ENCODE measurements at regions not wholly inside any gene's neighbourhood (a gene's known extent, or its start where the extent isn't known, plus 50 kb on each side); places are given as distances from the start of the nearest gene placed in this dataset.
"Not testable (repeated sequence)": the region's sequence is repeated elsewhere in the genome, so short reads cannot be mapped to it uniquely, and the experiment has no call there.

DNA sequence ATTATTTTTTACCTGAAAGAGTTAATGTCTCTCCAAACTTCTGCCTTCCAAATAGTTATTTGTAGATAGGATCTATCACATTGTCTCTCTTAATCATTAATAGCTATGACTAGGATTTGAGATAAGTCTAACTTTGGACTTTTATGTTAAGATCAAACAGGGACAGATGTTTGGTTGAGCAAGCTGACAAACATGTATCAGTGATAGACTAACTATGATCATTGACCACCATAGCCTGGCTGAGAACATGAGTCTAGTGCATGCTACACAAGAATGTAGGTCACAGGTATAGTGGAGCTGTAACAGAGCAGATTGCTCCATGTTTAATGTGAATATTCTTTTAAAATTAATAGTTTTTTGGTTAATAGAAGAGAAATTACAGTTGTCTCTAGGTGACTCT, 52.0 kb downstream of the SYT15B start:
- H3K4me1 ChIP-seq (ENCODE audit: low read depth, poor library complexity, severe bottlenecking); H3K4me2 ChIP-seq; H3K36me3 ChIP-seq (ENCODE audit: insufficient read depth); H3K9ac ChIP-seq; H3K4me3 ChIP-seq (IDR thresholded peaks at IDR 0.05; ENCODE audit: insufficient read depth, low read depth, low read length); H3K27me3 ChIP-seq (ENCODE audit: insufficient read depth, low read depth); H2AFZ ChIP-seq (ENCODE audit: low read depth); H3K27ac ChIP-seq; H4K20me1 ChIP-seq (ENCODE audit: insufficient read depth); H3K79me2 ChIP-seq (ENCODE audit: insufficient read depth, low read depth): not testable (repeated sequence)

- not testable (repeated sequence) for H3K27me3 ChIP-seq (ENCODE audit: insufficient read depth, low read depth); H3K4me2 ChIP-seq; H3K79me2 ChIP-seq (ENCODE audit: insufficient read depth, low read depth); H3K4me3 ChIP-seq (IDR thresholded peaks at IDR 0.05; ENCODE audit: insufficient read depth, low read depth, low read length); H3K4me1 ChIP-seq (ENCODE audit: low read depth, poor library complexity, severe bottlenecking); H4K20me1 ChIP-seq (ENCODE audit: insufficient read depth); H3K9ac ChIP-seq; H3K36me3 ChIP-seq (ENCODE audit: insufficient read depth); H3K27ac ChIP-seq; H2AFZ ChIP-seq (ENCODE audit: low read depth)
These were observed 52.9 kb downstream of the SYT15B start for GRCh38 chr10:47710443-47710842.

DNA sequence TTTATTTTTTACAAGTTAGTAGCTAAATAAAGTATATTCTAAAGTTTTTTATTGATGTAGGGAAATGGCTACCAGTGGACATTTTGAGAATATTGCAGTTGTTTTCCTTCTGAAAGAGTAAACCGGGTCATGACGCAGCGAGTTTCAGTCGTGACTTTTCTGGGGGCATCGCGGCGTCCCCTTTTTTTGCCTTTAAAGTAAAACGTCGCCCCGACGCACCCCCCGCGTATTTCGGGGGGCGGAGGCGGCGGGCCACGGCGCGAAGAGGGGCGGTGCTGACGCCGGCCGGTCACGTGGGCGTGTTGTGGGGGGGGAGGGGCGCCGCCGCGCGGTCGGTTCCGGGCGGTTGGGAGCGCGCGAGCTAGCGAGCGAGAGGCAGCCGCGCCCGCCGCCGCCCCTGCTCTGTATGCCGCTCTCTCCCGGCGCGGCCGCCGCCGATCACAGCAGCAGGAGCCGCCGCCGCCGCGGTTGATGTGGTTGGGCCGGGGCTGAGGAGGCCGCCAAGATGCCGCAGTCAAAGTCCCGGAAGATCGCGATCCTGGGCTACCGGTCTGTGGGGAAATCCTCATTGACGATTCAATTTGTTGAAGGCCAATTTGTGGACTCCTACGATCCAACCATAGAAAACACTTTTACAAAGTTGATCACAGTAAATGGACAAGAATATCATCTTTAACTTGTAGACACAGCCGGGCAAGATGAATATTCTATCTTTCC, 57.5 kb downstream of the SYT15B start:
- peak overlapping the region; percentile 73 for H2AFZ ChIP-seq (ENCODE audit: low read depth)
- not testable (repeated sequence) for H3K4me1 ChIP-seq (ENCODE audit: low read depth, poor library complexity, severe bottlenecking); H3K36me3 ChIP-seq (ENCODE audit: insufficient read depth); H3K79me2 ChIP-seq (ENCODE audit: insufficient read depth, low read depth); H3K27ac ChIP-seq; H3K27me3 ChIP-seq (ENCODE audit: insufficient read depth, low read depth); H4K20me1 ChIP-seq (ENCODE audit: insufficient read depth); H3K4me3 ChIP-seq (IDR thresholded peaks at IDR 0.05; ENCODE audit: insufficient read depth, low read depth, low read length)
- H3K9ac ChIP-seq = peak overlapping the region; percentile 27; the same call in 1 of the 2 replicates
- H3K4me2 ChIP-seq = 0 out of 2 replicates have a peak overlapping the region, but pooled peaks have one; percentile 30

GRCh38 chr10:47701285-47701684, 62.1 kb downstream of the SYT15B start:
- not testable (repeated sequence) for H3K27ac ChIP-seq

GRCh38 chr10:47699854-47700253, 63.5 kb downstream of the SYT15B start:
- not testable (repeated sequence) for H3K9ac ChIP-seq; H3K4me2 ChIP-seq; H2AFZ ChIP-seq (ENCODE audit: low read depth); H3K4me1 ChIP-seq (ENCODE audit: low read depth, poor library complexity, severe bottlenecking); H4K20me1 ChIP-seq (ENCODE audit: insufficient read depth); H3K36me3 ChIP-seq (ENCODE audit: insufficient read depth); H3K27me3 ChIP-seq (ENCODE audit: insufficient read depth, low read depth); H3K27ac ChIP-seq; H3K79me2 ChIP-seq (ENCODE audit: insufficient read depth, low read depth); H3K4me3 ChIP-seq (IDR thresholded peaks at IDR 0.05; ENCODE audit: insufficient read depth, low read depth, low read length)

More at GRCh38 chr10:47701285-47701684, 62.1 kb downstream of the SYT15B start:
- H3K4me2 ChIP-seq; H3K36me3 ChIP-seq (ENCODE audit: insufficient read depth); H3K4me1 ChIP-seq (ENCODE audit: low read depth, poor library complexity, severe bottlenecking); H3K9ac ChIP-seq; H3K79me2 ChIP-seq (ENCODE audit: insufficient read depth, low read depth); H3K27me3 ChIP-seq (ENCODE audit: insufficient read depth, low read depth); H3K4me3 ChIP-seq (IDR thresholded peaks at IDR 0.05; ENCODE audit: insufficient read depth, low read depth, low read length); H2AFZ ChIP-seq (ENCODE audit: low read depth); H4K20me1 ChIP-seq (ENCODE audit: insufficient read depth): not testable (repeated sequence)

DNA sequence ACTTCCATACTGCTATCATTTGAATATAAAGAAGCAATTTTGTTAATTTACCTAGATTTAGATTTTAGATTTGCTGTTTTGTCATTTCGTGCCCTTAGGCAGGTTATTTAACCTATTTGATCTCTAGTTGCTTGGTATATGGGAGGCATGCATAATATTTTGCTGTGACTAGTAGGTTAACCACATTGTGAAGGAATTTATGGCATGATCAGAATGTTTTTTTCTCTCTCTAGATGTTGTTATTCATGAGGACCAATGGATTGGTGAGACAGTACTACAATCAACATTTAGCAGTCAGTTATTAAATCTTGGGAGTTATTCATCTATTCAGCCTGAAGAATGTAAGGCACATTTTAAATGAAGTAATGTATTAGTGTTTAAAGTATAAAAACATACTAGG, 67.2 kb downstream of the SYT15B start:
- not testable (repeated sequence) for H3K4me2 ChIP-seq; H3K36me3 ChIP-seq (ENCODE audit: insufficient read depth); H3K4me1 ChIP-seq (ENCODE audit: low read depth, poor library complexity, severe bottlenecking); H3K4me3 ChIP-seq (IDR thresholded peaks at IDR 0.05; ENCODE audit: insufficient read depth, low read depth, low read length); H3K27ac ChIP-seq; H3K9ac ChIP-seq; H3K27me3 ChIP-seq (ENCODE audit: insufficient read depth, low read depth); H3K79me2 ChIP-seq (ENCODE audit: insufficient read depth, low read depth); H4K20me1 ChIP-seq (ENCODE audit: insufficient read depth); H2AFZ ChIP-seq (ENCODE audit: low read depth)

DNA sequence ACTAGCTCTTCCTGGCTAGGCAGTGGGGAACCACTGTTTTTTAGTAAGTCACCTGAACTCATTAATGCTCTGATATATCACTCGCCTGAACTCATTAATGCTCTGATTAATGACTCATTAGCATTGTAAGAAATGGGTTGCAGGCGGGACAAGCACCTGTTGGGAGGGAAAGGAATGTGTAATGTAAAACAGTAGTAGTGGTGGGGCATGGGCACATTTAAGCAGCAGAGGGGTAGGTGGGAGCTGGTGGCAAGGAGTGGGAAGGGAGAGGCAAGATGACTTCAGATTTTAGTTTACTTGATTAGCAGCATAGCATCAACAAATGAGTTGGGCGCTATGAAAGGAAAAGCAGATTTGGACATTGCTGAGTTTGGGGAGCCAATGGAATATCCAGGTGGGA, 68.2 kb downstream of the SYT15B start:
- not testable (repeated sequence) for H3K4me3 ChIP-seq (IDR thresholded peaks at IDR 0.05; ENCODE audit: insufficient read depth, low read depth, low read length); H3K79me2 ChIP-seq (ENCODE audit: insufficient read depth, low read depth); H3K4me1 ChIP-seq (ENCODE audit: low read depth, poor library complexity, severe bottlenecking); H3K27me3 ChIP-seq (ENCODE audit: insufficient read depth, low read depth); H3K36me3 ChIP-seq (ENCODE audit: insufficient read depth); H4K20me1 ChIP-seq (ENCODE audit: insufficient read depth); H3K9ac ChIP-seq; H3K4me2 ChIP-seq; H2AFZ ChIP-seq (ENCODE audit: low read depth); H3K27ac ChIP-seq

DNA sequence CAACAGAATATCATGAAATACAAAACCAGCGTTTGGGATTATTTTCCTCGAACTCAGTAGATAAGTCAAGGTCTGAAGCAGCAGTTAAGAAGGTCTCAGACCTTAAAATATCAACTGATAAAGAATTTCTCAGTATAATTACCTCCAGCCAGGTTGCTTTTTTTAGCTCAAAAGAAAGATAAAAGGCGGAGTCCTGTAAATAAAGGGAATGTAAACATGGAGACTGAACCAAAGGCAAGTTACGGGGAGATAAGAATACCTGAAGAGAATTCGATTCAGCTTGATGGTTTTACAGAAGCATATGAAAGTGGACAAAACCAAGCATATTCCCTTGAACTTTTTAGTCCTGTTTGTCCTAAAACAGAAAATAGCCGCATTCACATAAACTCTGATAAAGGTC, 73.1 kb downstream of the SYT15B start:
- not testable (repeated sequence) for H3K4me3 ChIP-seq (IDR thresholded peaks at IDR 0.05; ENCODE audit: insufficient read depth, low read depth, low read length); H2AFZ ChIP-seq (ENCODE audit: low read depth); H3K27me3 ChIP-seq (ENCODE audit: insufficient read depth, low read depth); H3K79me2 ChIP-seq (ENCODE audit: insufficient read depth, low read depth); H3K9ac ChIP-seq; H3K4me1 ChIP-seq (ENCODE audit: low read depth, poor library complexity, severe bottlenecking); H4K20me1 ChIP-seq (ENCODE audit: insufficient read depth); H3K27ac ChIP-seq; H3K36me3 ChIP-seq (ENCODE audit: insufficient read depth); H3K4me2 ChIP-seq

GRCh38 chr10:47683826-47684475, 79.4 kb downstream of the SYT15B start:
- H3K36me3 ChIP-seq (ENCODE audit: insufficient read depth); H3K27me3 ChIP-seq (ENCODE audit: insufficient read depth, low read depth); H3K9ac ChIP-seq; H2AFZ ChIP-seq (ENCODE audit: low read depth); H4K20me1 ChIP-seq (ENCODE audit: insufficient read depth); H3K4me2 ChIP-seq; H3K27ac ChIP-seq; H3K4me1 ChIP-seq (ENCODE audit: low read depth, poor library complexity, severe bottlenecking); H3K79me2 ChIP-seq (ENCODE audit: insufficient read depth, low read depth); H3K4me3 ChIP-seq (IDR thresholded peaks at IDR 0.05; ENCODE audit: insufficient read depth, low read depth, low read length): not testable (repeated sequence)

DNA sequence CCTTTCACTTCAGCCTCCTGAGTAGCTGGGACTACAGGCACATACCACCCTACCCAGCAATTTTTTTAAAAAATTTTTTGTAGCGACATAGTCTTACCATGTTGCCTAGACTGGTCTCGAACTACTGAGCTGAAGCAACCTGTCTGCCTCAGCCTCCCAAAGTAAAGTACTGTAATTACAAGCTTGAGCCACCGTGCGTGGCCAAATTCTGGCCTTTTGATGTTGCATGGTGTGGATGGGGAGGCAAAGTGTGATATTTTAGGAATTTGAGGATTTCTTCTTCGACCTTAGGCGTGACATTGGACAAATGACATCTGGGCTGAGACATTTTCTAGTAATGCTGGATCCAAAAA, 81.8 kb downstream of the SYT15B start:
- H3K27ac ChIP-seq; H2AFZ ChIP-seq (ENCODE audit: low read depth); H4K20me1 ChIP-seq (ENCODE audit: insufficient read depth); H3K4me1 ChIP-seq (ENCODE audit: low read depth, poor library complexity, severe bottlenecking); H3K36me3 ChIP-seq (ENCODE audit: insufficient read depth); H3K4me2 ChIP-seq; H3K4me3 ChIP-seq (IDR thresholded peaks at IDR 0.05; ENCODE audit: insufficient read depth, low read depth, low read length); H3K9ac ChIP-seq; H3K79me2 ChIP-seq (ENCODE audit: insufficient read depth, low read depth); H3K27me3 ChIP-seq (ENCODE audit: insufficient read depth, low read depth): not testable (repeated sequence)

All from KMS-11 (cell line).